Endothelial cell of umbilical vein (primary cell): ENCODE measurements at regions not wholly inside any gene's neighbourhood (a gene's known extent, or its start where the extent isn't known, plus 50 kb on each side); places are given as distances from the start of the nearest gene placed in this dataset.

Experiments used
- BruUV-seq: library from RNA; stranded (reverse); fragments of 400-500 nt; replicated peaks from 2 replicates; lab custom pipeline; 2021; lab: Mats Ljungman, UMichigan
- CTCF ChIA-PET: fragments of 300-600, 350-600 bp; sonication (Branson Sonifier 250); formaldehyde crosslinking; loops from one replicate; lab custom pipeline; 2021; ENCODE audit warnings: antibody characterized with exemption, inconsistent platforms; lab: Charles Lee
- POLR2A ChIA-PET: fragments of 300-600, 350-600 bp; sonication (Branson Sonifier 250); formaldehyde crosslinking; loops from one replicate; lab custom pipeline; 2021; ENCODE audit warnings: antibody characterized with exemption, inconsistent platforms; lab: Charles Lee
- DNase-seq: peaks from one replicate; pipeline ENCODE4 v3.0.0-alpha.2; 2011; ENCODE audit warnings: low read depth, low spot score
- FAIRE-seq: peaks from 2 replicates; lab custom pipeline; 2011; peaks lifted over from hg19 to GRCh38; lab: Jason Lieb, UNC
- H2AFZ ChIP-seq: 2 replicates; pipeline ENCODE4 v1.6.0; 2012; ENCODE audit warnings: low read depth, low read length, control low read depth, inconsistent platforms
- H3K27ac ChIP-seq: 2 replicates; pipeline ENCODE4 v1.5.1; 2011; ENCODE audit warnings: low read depth, mild to moderate bottlenecking, control low read depth, low read length, moderate library complexity; ENCODE audit not compliant: insufficient read depth
- H3K27me3 ChIP-seq, 2 experiments: 2 replicates each; pipeline versions ENCODE4 v1.6.0 to v1.6.1; 2011; ENCODE audit warnings: low read length in 2 of 2, mixed read lengths in 1 of 2; ENCODE audit not compliant: control insufficient read depth in 2 of 2, insufficient read depth in 2 of 2
- H3K36me3 ChIP-seq, 2 experiments: 2 replicates in 1 of 2; 3 replicates in 1 of 2; pipeline ENCODE4 v1.5.1; 2011; ENCODE audit warnings: low read length in 2 of 2, mild to moderate bottlenecking in 1 of 2, moderate library complexity in 1 of 2; ENCODE audit not compliant: control insufficient read depth in 2 of 2, insufficient read depth in 2 of 2; ENCODE audit errors: extremely low read depth in 1 of 2
- H3K4me1 ChIP-seq: 3 replicates; pipeline ENCODE4 v1.5.1; 2011; ENCODE audit warnings: mild to moderate bottlenecking, low read length; ENCODE audit not compliant: control insufficient read depth, insufficient read depth; ENCODE audit errors: extremely low read depth
- H3K4me2 ChIP-seq: 2 replicates; pipeline ENCODE4 v1.6.1; 2011; ENCODE audit warnings: low read length, control low read depth, mixed read lengths; ENCODE audit not compliant: insufficient read depth
- H3K4me3 ChIP-seq, 3 experiments: fragments of 200-600 bp in 1 of 3; sonication (generic), shearing (Covaris generic) in 1 of 3; replicated peaks in 1 of 3; 2 replicates each; pipeline ENCODE4 v1.5.1; 2011 to 2016; ENCODE audit warnings: control low read depth in 3 of 3, low read length in 3 of 3, mild to moderate bottlenecking in 2 of 3, inconsistent platforms in 1 of 3, low read depth in 1 of 3, moderate library complexity in 1 of 3; ENCODE audit not compliant: insufficient read depth in 1 of 3
- H3K79me2 ChIP-seq: 2 replicates; pipeline ENCODE4 v1.6.0; 2012; ENCODE audit warnings: low read length, inconsistent platforms; ENCODE audit not compliant: control insufficient read depth, insufficient read depth
- H3K9ac ChIP-seq: replicated peaks from 2 replicates; pipeline ENCODE3; 2011; ENCODE audit warnings: low read length, control low read depth; ENCODE audit not compliant: insufficient read depth; ENCODE audit errors: extremely low read depth
- H3K9me1 ChIP-seq: replicated peaks from 3 replicates; pipeline ENCODE4 v1.6.0; 2011; ENCODE audit warnings: mild to moderate bottlenecking, low read length; ENCODE audit not compliant: control insufficient read depth, insufficient read depth; ENCODE audit errors: extremely low read depth
- H3K9me3 ChIP-seq: replicated peaks from 2 replicates; pipeline ENCODE4 v1.5.1; 2012; ENCODE audit warnings: low read length, inconsistent platforms; ENCODE audit not compliant: control insufficient read depth, insufficient read depth
- H4K20me1 ChIP-seq: replicated peaks from 2 replicates; pipeline ENCODE3; 2011; ENCODE audit warnings: mild to moderate bottlenecking, low read length; ENCODE audit not compliant: control insufficient read depth, insufficient read depth; ENCODE audit errors: extremely low read depth
- EZH2 ChIP-seq: IDR thresholded peaks from 2 replicates; pipeline ENCODE4 v1.6.1; 2012; ENCODE audit warnings: borderline replicate concordance, low read depth, mild to moderate bottlenecking, moderate library complexity, low read length, inconsistent platforms; ENCODE audit not compliant: severe bottlenecking
- FOS ChIP-seq: IDR thresholded peaks from 2 replicates; pipeline ENCODE4 v1.6.1; 2011; ENCODE audit warnings: mild to moderate bottlenecking, low read length, moderate library complexity, borderline replicate concordance; ENCODE audit not compliant: insufficient read depth
- GATA2 ChIP-seq: IDR thresholded peaks from 2 replicates; pipeline ENCODE4 v1.7.0; 2011; ENCODE audit warnings: low read depth, mild to moderate bottlenecking, moderate library complexity, mixed read lengths, low read length; ENCODE audit not compliant: insufficient read length, insufficient read depth
- JUN ChIP-seq: IDR thresholded peaks from 2 replicates; pipeline ENCODE4 v1.6.1; 2011; ENCODE audit warnings: borderline replicate concordance, low read depth; ENCODE audit not compliant: insufficient read length, insufficient read depth
- MYC ChIP-seq: IDR thresholded peaks from one replicate; pipeline ENCODE4 v1.6.1; 2011; ENCODE audit warnings: mild to moderate bottlenecking, low read depth, low read length
- POLR2A ChIP-seq: IDR thresholded peaks from 2 replicates; pipeline ENCODE4 v1.6.1; 2012; ENCODE audit warnings: low read depth, mild to moderate bottlenecking, control low read depth, low read length
- POLR2AphosphoS5 ChIP-seq: IDR thresholded peaks from 2 replicates; pipeline ENCODE4 v1.6.1; 2012; ENCODE audit warnings: low read depth, mild to moderate bottlenecking, control low read depth, low read length, moderate library complexity; ENCODE audit not compliant: insufficient read depth
- dilution Hi-C: fragments of 300-500 bp; cut with MboI; formaldehyde crosslinking; loops from one replicate; pipeline ENCODE4 v1.15.0; 2019; ENCODE audit warnings: low sequenced_read_pairs; ENCODE audit not compliant: extremely low pct_ligation_motif_present
- intact Hi-C: fragments of 100-400 bp; cut with micrococcal nuclease; formaldehyde crosslinking; loops from one replicate; pipeline ENCODE4 v1.10.0; 2022
- TF ChIP-seq, protein P1 (sequence below), 2 donors: IDR thresholded peaks; 1 replicate in 1 of 2; 2 replicates in 1 of 2; pipeline ENCODE4 v1.5.1; 2011; ENCODE audit warnings: low read length in 2 of 2, mild to moderate bottlenecking in 2 of 2, moderate library complexity in 2 of 2, control low read depth in 1 of 2, inconsistent platforms in 1 of 2, low read depth in 1 of 2; ENCODE audit not compliant: insufficient read depth in 1 of 2; ENCODE audit errors: extremely low read depth in 1 of 2
- TF ChIP-seq, protein P2 (sequence below): IDR thresholded peaks from 2 replicates; pipeline ENCODE4 v1.6.1; 2011; ENCODE audit not compliant: insufficient read depth, insufficient read length

DNA sequence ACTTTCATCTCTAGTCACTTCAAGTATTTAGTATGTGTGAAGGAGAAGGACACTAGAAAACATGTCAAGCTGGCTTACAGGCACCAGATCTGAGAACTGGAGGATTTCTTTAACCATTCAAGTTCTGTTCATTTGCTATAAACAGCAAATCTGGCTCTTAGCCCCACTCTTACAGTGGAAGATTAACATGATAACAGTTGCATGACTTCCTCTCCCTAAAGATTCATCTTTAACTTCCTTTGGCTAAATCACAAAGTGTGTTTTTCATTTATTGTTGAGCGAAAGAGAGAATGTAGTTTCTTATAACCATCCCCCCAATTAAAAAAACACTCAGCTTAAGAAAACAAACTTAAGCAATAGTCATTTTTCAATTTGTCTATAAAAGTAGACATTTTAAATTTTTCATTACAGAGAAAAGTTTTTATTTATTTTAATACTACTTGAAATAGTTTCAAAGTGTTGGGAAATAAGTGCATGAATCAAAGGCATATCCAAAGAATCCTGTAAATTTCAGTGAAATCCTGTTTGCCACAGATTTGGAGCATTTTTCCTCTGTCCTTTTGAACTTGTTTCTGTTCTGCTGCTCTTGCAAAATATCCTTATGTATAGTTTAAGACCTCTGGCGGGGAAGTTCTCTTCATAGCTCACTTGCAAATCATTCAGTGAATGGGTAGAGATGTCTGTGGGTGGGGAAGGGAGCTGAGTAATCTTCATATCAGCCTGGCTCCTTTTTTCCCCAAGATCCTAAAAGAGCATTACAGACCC is 241.0 kb upstream of the RBBP8 start:
- FAIRE-seq (no peak), DNase-seq (no peak)
- no peak for TF ChIP-seq JUN
- TF ChIP-seq, protein P1, sequence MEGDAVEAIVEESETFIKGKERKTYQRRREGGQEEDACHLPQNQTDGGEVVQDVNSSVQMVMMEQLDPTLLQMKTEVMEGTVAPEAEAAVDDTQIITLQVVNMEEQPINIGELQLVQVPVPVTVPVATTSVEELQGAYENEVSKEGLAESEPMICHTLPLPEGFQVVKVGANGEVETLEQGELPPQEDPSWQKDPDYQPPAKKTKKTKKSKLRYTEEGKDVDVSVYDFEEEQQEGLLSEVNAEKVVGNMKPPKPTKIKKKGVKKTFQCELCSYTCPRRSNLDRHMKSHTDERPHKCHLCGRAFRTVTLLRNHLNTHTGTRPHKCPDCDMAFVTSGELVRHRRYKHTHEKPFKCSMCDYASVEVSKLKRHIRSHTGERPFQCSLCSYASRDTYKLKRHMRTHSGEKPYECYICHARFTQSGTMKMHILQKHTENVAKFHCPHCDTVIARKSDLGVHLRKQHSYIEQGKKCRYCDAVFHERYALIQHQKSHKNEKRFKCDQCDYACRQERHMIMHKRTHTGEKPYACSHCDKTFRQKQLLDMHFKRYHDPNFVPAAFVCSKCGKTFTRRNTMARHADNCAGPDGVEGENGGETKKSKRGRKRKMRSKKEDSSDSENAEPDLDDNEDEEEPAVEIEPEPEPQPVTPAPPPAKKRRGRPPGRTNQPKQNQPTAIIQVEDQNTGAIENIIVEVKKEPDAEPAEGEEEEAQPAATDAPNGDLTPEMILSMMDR (IDR thresholded peaks at IDR 0.05; ENCODE audit: extremely low read depth in 1 of 2, insufficient read depth in 1 of 2, low read depth in 1 of 2, low read length in 2 of 2): no peak
- TF ChIP-seq, protein P2, sequence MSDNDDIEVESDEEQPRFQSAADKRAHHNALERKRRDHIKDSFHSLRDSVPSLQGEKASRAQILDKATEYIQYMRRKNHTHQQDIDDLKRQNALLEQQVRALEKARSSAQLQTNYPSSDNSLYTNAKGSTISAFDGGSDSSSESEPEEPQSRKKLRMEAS: no peak
- no peak for TF ChIP-seq POLR2A
- no peak for TF ChIP-seq FOS
- no peak for TF ChIP-seq GATA2
- TF ChIP-seq POLR2AphosphoS5: no peak
- TF ChIP-seq EZH2: no peak
- no peak for TF ChIP-seq MYC
- H3K4me1 ChIP-seq: peaks cover 11% of the 10 kb centered on the region
- H3K4me3 ChIP-seq: no peak overlapping the region
- no peak overlapping the region for H2AFZ ChIP-seq
- H3K4me2 ChIP-seq: no peak overlapping the region
- H3K27me3 ChIP-seq: no peaks in the 10 kb centered on the region
- H3K27ac ChIP-seq: no peak overlapping the region
- BruUV-seq: no TSS peak
- H3K36me3 ChIP-seq: no peaks in the 10 kb centered on the region
- no peaks in the 10 kb centered on the region for H4K20me1 ChIP-seq
- dilution Hi-C loops: no loop called here
- H3K9me1 ChIP-seq: no peaks in the 10 kb centered on the region
- H3K79me2 ChIP-seq: no peaks in the 10 kb centered on the region
- CTCF ChIA-PET: interaction anchor here (1.5 kb wide), 1 partner anchor 14 kb away, joined by 3 read pairs; no protein-coding TSS in a partner anchor
- intact Hi-C loops: no loop called here
- H3K9me3 ChIP-seq: no peaks in the 10 kb centered on the region
- no peak overlapping the region for H3K9ac ChIP-seq
- POLR2A ChIA-PET: no interaction called here
